ENCODE measurements at regions not wholly inside any gene's neighbourhood (a gene's known extent, or its start where the extent isn't known, plus 50 kb on each side); places are given as distances from the start of the nearest gene placed in this dataset.

- DNase-seq (ENCODE audit: low read depth), result no peak
Observed at GRCh38 chrX:8971116-8971515, 62.8 kb downstream of the FAM9B start.

- no peak for DNase-seq (ENCODE audit: low read depth)
Observed at GRCh38 chrX:8969378-8969777, 64.5 kb downstream of the FAM9B start.

GRCh38 chrX:8967461-8967860 lies 66.5 kb downstream of the FAM9B start:
- DNase-seq (ENCODE audit: low read depth), result no peak

- DNase-seq (ENCODE audit: low read depth), result no peak
Observed at GRCh38 chrX:8960957-8961468, 72.9 kb downstream of the FAM9B start.

GRCh38 chrX:8955511-8955910 lies 78.4 kb downstream of the FAM9B start:
- no peak for DNase-seq (ENCODE audit: low read depth)

GRCh38 chrX:8946563-8946962 lies 87.4 kb downstream of the FAM9B start:
- no peak for DNase-seq (ENCODE audit: low read depth)

- DNase-seq (ENCODE audit: low read depth), result no peak
Observed at GRCh38 chrX:8939322-8939721, 94.6 kb downstream of the FAM9B start.

- DNase-seq (ENCODE audit: low read depth), result no peak
Observed at GRCh38 chrX:8927701-8928100, 106.2 kb downstream of the FAM9B start.

GRCh38 chrX:8927066-8927635 lies 106.8 kb downstream of the FAM9B start:
- DNase-seq (ENCODE audit: low read depth), result no peak

GRCh38 chrX:8921615-8922014 lies 112.3 kb downstream of the FAM9B start:
- DNase-seq (ENCODE audit: low read depth), result no peak

GRCh38 chrX:8919801-8920200 lies 114.1 kb downstream of the FAM9B start:
- DNase-seq (ENCODE audit: low read depth), result no peak

GRCh38 chrX:8916697-8917096 lies 115.5 kb upstream of the FAM9A start:
- DNase-seq (ENCODE audit: low read depth), result no peak

- DNase-seq (ENCODE audit: low read depth), result no peak
Observed at GRCh38 chrX:8914681-8915080, 113.5 kb upstream of the FAM9A start.

GRCh38 chrX:8913655-8914409 lies 112.6 kb upstream of the FAM9A start:
- no peak for DNase-seq (ENCODE audit: low read depth)

- DNase-seq (ENCODE audit: low read depth), result no peak
Observed at GRCh38 chrX:8907688-8908087, 106.5 kb upstream of the FAM9A start.

- no peak for DNase-seq (ENCODE audit: low read depth)
Observed at GRCh38 chrX:8906299-8906938, 105.2 kb upstream of the FAM9A start.

GRCh38 chrX:8897259-8897658 lies 96.1 kb upstream of the FAM9A start:
- DNase-seq (ENCODE audit: low read depth), result no peak

- DNase-seq (ENCODE audit: low read depth), result no peak
Observed at GRCh38 chrX:8890794-8891193, 89.6 kb upstream of the FAM9A start.

GRCh38 chrX:8887004-8887403 lies 85.8 kb upstream of the FAM9A start:
- no peak for DNase-seq (ENCODE audit: low read depth)

- DNase-seq (ENCODE audit: low read depth), result peak; percentile 3
Observed at GRCh38 chrX:8879750-8880149, 78.6 kb upstream of the FAM9A start.

- no peak for DNase-seq (ENCODE audit: low read depth)
Observed at GRCh38 chrX:8873956-8874355, 72.8 kb upstream of the FAM9A start.

- DNase-seq (ENCODE audit: low read depth), result no peak
Observed at GRCh38 chrX:8873102-8873501, 71.9 kb upstream of the FAM9A start.

GRCh38 chrX:8870411-8870810 lies 69.2 kb upstream of the FAM9A start:
- no peak for DNase-seq (ENCODE audit: low read depth)

Data from stimulated activated CD8-positive, alpha-beta memory T cell treated with anti-CD3 and anti-CD28 coated beads, Interleukin-4, amount 100 ng/mL, for 24 hours (primary cell).